ENCODE measurements at regions not wholly inside any gene's neighbourhood (a gene's known extent, or its start where the extent isn't known, plus 50 kb on each side); places are given as distances from the start of the nearest gene placed in this dataset.

DNA sequence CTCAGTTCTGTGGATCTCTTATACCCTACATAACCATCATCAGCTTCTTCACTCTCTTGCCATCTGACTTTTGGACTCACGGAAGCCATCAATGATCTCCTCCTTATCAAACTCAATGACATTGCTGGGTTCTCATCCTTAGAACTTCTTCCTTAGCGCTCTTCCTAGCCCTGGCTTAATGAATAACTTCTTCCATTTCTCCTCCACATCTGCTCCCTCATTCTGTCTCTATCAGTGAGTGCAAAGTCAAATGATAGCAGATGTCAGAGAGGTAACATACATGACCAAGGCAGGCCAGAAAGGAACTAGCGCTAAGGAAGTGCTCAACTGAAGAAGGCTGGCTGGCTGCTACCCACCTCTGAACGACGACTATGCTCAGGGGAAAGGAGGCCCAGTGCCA lies 449.8 kb downstream of the COG6 start:
- CTCF ChIA-PET: no interaction called here
- DNase-seq (ENCODE audit: low spot score): no peak
- POLR2A ChIA-PET (ENCODE audit: low non-redundant PET): no interaction called here
- no peak overlapping the region for H3K27ac ChIP-seq
- TF ChIP-seq, protein P1, sequence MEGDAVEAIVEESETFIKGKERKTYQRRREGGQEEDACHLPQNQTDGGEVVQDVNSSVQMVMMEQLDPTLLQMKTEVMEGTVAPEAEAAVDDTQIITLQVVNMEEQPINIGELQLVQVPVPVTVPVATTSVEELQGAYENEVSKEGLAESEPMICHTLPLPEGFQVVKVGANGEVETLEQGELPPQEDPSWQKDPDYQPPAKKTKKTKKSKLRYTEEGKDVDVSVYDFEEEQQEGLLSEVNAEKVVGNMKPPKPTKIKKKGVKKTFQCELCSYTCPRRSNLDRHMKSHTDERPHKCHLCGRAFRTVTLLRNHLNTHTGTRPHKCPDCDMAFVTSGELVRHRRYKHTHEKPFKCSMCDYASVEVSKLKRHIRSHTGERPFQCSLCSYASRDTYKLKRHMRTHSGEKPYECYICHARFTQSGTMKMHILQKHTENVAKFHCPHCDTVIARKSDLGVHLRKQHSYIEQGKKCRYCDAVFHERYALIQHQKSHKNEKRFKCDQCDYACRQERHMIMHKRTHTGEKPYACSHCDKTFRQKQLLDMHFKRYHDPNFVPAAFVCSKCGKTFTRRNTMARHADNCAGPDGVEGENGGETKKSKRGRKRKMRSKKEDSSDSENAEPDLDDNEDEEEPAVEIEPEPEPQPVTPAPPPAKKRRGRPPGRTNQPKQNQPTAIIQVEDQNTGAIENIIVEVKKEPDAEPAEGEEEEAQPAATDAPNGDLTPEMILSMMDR (conservative IDR thresholded peaks at IDR 0.05; ENCODE audit: low read depth): no peak

DNA sequence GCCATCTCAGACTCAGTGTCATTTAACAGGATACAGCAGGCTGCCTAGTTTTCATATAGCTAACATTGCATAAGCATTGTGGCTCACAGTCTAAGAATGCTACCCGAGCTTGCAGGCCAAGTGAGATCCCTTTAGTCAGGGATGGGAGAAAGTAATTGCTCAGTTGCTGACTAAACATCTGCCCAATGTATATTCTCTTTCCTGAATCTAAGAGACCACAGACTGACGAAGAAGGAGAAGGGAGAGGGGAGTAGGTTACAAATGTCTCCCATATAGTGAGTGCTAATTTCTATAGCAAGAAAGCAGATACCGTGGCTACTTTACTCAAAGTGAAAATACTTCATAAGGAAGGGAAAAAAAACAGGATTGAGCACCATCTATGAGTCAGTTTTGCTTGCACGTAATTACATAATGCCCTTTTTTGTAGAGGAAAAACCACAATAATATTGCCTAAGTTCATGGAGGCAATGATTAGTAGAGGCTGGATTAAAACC lies 453.9 kb downstream of the COG6 start:
- ChIA-PET CTCF (interaction anchor here (0.6 to 0.7 kb wide), 2 partner anchors 186 to 490 kb away, joined by 3 to 5 read pairs; no protein-coding TSS in a partner anchor), POLR2A (ENCODE audit: low non-redundant PET) (no interaction called here)
- DNase-seq (ENCODE audit: low spot score): peak; percentile 88
- no peak overlapping the region for H3K27ac ChIP-seq
- TF ChIP-seq, protein P1 (conservative IDR thresholded peaks at IDR 0.05; ENCODE audit: low read depth): no peak

DNA sequence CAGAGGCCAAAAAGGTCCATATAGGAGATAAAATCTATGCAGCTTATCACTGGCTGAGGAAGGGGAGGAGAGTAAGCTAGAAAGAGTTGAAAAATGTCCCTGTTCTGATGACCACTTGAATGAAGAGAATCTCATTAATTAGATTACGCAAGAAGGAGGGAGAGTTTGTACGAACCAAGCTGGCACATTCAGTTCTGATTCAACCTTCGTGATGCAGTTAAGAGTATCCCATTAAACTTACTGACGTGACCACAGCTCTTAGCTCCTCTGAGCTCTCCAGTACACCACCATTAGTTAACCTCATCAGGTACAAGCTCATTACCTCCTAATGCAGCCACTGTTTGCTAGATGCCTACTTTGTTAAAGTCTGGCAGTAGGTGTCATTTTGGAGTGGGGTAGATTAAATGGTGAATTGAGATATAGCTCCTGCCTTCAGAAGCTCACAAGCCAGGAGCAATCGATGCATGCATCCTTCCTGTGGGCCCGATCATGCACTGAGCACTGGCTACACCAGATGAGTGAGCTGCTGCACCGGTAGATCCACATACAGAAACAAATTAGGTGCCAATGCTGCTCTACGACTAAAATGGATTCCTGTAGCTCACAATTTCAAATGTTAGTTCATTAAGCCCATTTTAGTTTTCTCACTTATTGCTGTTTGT lies 458.3 kb downstream of the COG6 start:
- POLR2A ChIA-PET (ENCODE audit: low non-redundant PET): no interaction called here
- TF ChIP-seq, protein P1 (conservative IDR thresholded peaks at IDR 0.05; ENCODE audit: low read depth): no peak
- no peak overlapping the region; the same call in 1 of the 2 replicates for H3K27ac ChIP-seq
- CTCF ChIA-PET: interaction anchor here (0.5 to 0.7 kb wide), 4 partner anchors 33 to 1843 kb away, joined by 3 read pairs; no protein-coding TSS in a partner anchor
- no peak for DNase-seq (ENCODE audit: low spot score)

GRCh38 chr13:40114305-40114896 lies 458.9 kb downstream of the COG6 start:
- no peak for DNase-seq (ENCODE audit: low spot score)
- CTCF ChIA-PET: interaction anchor here (0.5 to 0.8 kb wide), 4 partner anchors 23 to 541 kb away, joined by 3 to 5 read pairs (median 3); no protein-coding TSS in a partner anchor
- H3K27ac ChIP-seq: no peak overlapping the region
- POLR2A ChIA-PET (ENCODE audit: low non-redundant PET): no interaction called here
- TF ChIP-seq, protein P1 (conservative IDR thresholded peaks at IDR 0.05; ENCODE audit: low read depth): no peak

GRCh38 chr13:40115426-40115825 lies 460.0 kb downstream of the COG6 start:
- POLR2A ChIA-PET (ENCODE audit: low non-redundant PET): no interaction called here
- TF ChIP-seq, protein P1 (conservative IDR thresholded peaks at IDR 0.05; ENCODE audit: low read depth): no peak
- H3K27ac ChIP-seq: no peak overlapping the region
- CTCF ChIA-PET: no interaction called here
- no peak for DNase-seq (ENCODE audit: low spot score)

DNA sequence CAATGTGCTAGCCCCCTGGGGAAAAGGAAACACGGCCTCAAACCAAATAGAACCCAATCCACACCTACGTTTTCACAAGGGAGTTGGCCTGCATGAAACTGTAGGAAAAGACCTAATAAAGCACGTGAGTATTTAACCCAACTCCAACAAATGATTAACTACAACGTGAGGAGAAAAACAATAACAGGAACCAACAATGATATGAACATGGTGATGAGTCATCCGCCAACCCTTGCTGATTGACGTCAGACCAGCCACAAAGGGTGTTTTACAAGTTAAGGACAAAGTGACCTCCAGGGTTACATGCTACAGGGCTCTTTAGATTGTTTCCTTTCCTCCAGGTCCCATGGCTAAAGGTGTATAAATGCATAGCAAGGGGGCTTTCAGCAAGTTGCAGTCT lies 460.5 kb downstream of the COG6 start:
- CTCF ChIA-PET: no interaction called here
- peak; percentile 76 for DNase-seq (ENCODE audit: low spot score)
- POLR2A ChIA-PET (ENCODE audit: low non-redundant PET): no interaction called here

More for the DNA sequence above, 460.5 kb downstream of the COG6 start:
- no peak overlapping the region for H3K27ac ChIP-seq
- TF ChIP-seq, protein P1 (conservative IDR thresholded peaks at IDR 0.05; ENCODE audit: low read depth): no peak

Measured in RWPE1 (cell line).